Prostate gland (tissue), 2 donors: ENCODE measurements at regions not wholly inside any gene's neighbourhood (a gene's known extent, or its start where the extent isn't known, plus 50 kb on each side); places are given as distances from the start of the nearest gene placed in this dataset.

Experiments used
- POLR2A ChIP-seq: fragments of 450-650 bp; IDR thresholded peaks from one replicate; pipeline ENCODE4 v1.6.1; 2016; ENCODE audit warnings: antibody characterized with exemption, mild to moderate bottlenecking
- POLR2AphosphoS5 ChIP-seq: sonication (generic); formaldehyde crosslinking; IDR thresholded peaks from one replicate; pipeline ENCODE4 v1.6.1; 2017; ENCODE audit warnings: antibody characterized with exemption
- TF ChIP-seq, protein P1 (sequence below), 4 experiments: fragments of 200-600 bp in 2 of 4; fragments of 450-650 bp in 2 of 4; sonication (generic) in 2 of 4; IDR thresholded peaks; 1 replicate in 3 of 4; 2 replicates in 1 of 4; pipeline ENCODE4 v1.5.1; 2016 to 2019; ENCODE audit warnings: antibody characterized with exemption in 4 of 4, mild to moderate bottlenecking in 2 of 4, moderate library complexity in 2 of 4

DNA sequence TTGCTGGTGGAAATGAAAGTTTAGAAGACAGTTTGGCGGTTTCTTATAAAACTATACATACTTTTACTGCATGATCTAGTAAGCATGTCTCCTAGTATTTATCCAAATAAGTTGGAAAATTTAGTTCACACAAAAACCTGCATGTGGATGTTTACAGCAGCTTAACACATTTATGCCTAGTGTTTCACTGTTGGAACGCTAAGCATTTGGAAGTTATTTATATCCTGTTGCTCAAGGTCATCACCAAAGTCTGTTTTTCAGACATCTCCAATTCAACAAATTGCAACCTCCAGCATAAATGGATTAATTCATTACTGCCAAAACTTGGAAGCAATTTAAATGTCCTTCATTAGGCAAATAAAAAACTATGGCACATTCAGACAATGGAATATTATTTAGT lies 461.8 kb downstream of the SUCLA2 start:
- TF ChIP-seq POLR2AphosphoS5 (no peak), POLR2A (no peak)
- TF ChIP-seq, protein P1, sequence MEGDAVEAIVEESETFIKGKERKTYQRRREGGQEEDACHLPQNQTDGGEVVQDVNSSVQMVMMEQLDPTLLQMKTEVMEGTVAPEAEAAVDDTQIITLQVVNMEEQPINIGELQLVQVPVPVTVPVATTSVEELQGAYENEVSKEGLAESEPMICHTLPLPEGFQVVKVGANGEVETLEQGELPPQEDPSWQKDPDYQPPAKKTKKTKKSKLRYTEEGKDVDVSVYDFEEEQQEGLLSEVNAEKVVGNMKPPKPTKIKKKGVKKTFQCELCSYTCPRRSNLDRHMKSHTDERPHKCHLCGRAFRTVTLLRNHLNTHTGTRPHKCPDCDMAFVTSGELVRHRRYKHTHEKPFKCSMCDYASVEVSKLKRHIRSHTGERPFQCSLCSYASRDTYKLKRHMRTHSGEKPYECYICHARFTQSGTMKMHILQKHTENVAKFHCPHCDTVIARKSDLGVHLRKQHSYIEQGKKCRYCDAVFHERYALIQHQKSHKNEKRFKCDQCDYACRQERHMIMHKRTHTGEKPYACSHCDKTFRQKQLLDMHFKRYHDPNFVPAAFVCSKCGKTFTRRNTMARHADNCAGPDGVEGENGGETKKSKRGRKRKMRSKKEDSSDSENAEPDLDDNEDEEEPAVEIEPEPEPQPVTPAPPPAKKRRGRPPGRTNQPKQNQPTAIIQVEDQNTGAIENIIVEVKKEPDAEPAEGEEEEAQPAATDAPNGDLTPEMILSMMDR (IDR thresholded peaks at IDR 0.05) = no peak
